ENCODE measurements at regions not wholly inside any gene's neighbourhood (a gene's known extent, or its start where the extent isn't known, plus 50 kb on each side); places are given as distances from the start of the nearest gene placed in this dataset.

- TF ChIP-seq POLR2A (IDR thresholded peaks at IDR 0.05) = no peak
- TF ChIP-seq POLR2AphosphoS5 (IDR thresholded peaks at IDR 0.05) = no peak
- TF ChIP-seq CTCF (IDR thresholded peaks at IDR 0.05 in 8 of 11, conservative IDR thresholded peaks at IDR 0.05 in 3 of 11) = no peak
- Histone ChIP-seq H3K4me1 (no peaks in the 10 kb centered on the region), H3K27me3 (replicated peaks in 1 of 7) (no peaks in the 10 kb centered on the region), H3K4me3 (no peak overlapping the region), H3K9me3 (no peaks in the 10 kb centered on the region), H3K36me3 (no peaks in the 10 kb centered on the region), H3K27ac (no peak overlapping the region)
- no peak for DNase-seq
- intact Hi-C loops (cut with DNase I; ENCODE audit: low total_unique reads) = no loop called here
- WGBS, 5 donors = 73 to 92% (median 88%) methylated on average over 6 of the region's 6 CpGs
Measured at GRCh38 chr5:58183078-58183785, 276.7 kb downstream of the PLK2 start.

- H3K4me3 ChIP-seq = no peak overlapping the region
- no peak for TF ChIP-seq CTCF (IDR thresholded peaks at IDR 0.05 in 8 of 11, conservative IDR thresholded peaks at IDR 0.05 in 3 of 11)
- no peak for TF ChIP-seq POLR2AphosphoS5 (IDR thresholded peaks at IDR 0.05)
- no peak for TF ChIP-seq POLR2A (IDR thresholded peaks at IDR 0.05)
- intact Hi-C loops (cut with DNase I; ENCODE audit: low total_unique reads) = no loop called here
- H3K27me3 ChIP-seq (replicated peaks in 1 of 7) = no peaks in the 10 kb centered on the region
- H3K9me3 ChIP-seq = no peaks in the 10 kb centered on the region
- no peaks in the 10 kb centered on the region for H3K36me3 ChIP-seq
- no peak for DNase-seq
- no peaks in the 10 kb centered on the region for H3K4me1 ChIP-seq
- H3K27ac ChIP-seq = no peak overlapping the region
- WGBS, 5 donors = 51 to 75% (median 63%) methylated on average over 3 of the region's 3 CpGs
Measured at GRCh38 chr5:58182287-58182841, 277.5 kb downstream of the PLK2 start.

- Histone ChIP-seq H3K27ac (no peak overlapping the region), H3K4me1 (no peaks in the 10 kb centered on the region), H3K4me3 (no peak overlapping the region), H3K9me3 (no peaks in the 10 kb centered on the region), H3K36me3 (no peaks in the 10 kb centered on the region), H3K27me3 (replicated peaks in 1 of 7) (no peaks in the 10 kb centered on the region)
- WGBS, 5 donors = 56 to 68% (median 59%) methylated on average over 6 of the region's 6 CpGs
- DNase-seq = no peak
- no peak for TF ChIP-seq CTCF (IDR thresholded peaks at IDR 0.05 in 8 of 11, conservative IDR thresholded peaks at IDR 0.05 in 3 of 11)
- TF ChIP-seq POLR2AphosphoS5 (IDR thresholded peaks at IDR 0.05) = no peak
- TF ChIP-seq POLR2A (IDR thresholded peaks at IDR 0.05) = no peak
- intact Hi-C loops (cut with DNase I; ENCODE audit: low total_unique reads) = no loop called here
Measured at GRCh38 chr5:58181578-58182286, 278.2 kb downstream of the PLK2 start.

- no peak for TF ChIP-seq POLR2A (IDR thresholded peaks at IDR 0.05)
- Histone ChIP-seq H3K27ac (no peak overlapping the region), H3K4me3 (no peak overlapping the region), H3K36me3 (no peaks in the 10 kb centered on the region), H3K27me3 (replicated peaks in 1 of 7) (no peaks in the 10 kb centered on the region), H3K4me1 (no peaks in the 10 kb centered on the region), H3K9me3 (no peaks in the 10 kb centered on the region)
- intact Hi-C loops (cut with DNase I; ENCODE audit: low total_unique reads) = no loop called here
- DNase-seq = no peak
- WGBS, 5 donors = 90 to 97% (median 94%) methylated on average over 1 of the region's 1 CpG
Measured at GRCh38 chr5:58172946-58173345, 286.9 kb downstream of the PLK2 start.

Measured in spleen (tissue), 11 donors.